WERI-Rb-1 (cell line): ENCODE measurements at regions not wholly inside any gene's neighbourhood (a gene's known extent, or its start where the extent isn't known, plus 50 kb on each side); places are given as distances from the start of the nearest gene placed in this dataset.
"Not testable (repeated sequence)": the region's sequence is repeated elsewhere in the genome, so short reads cannot be mapped to it uniquely, and the experiment has no call there.

Source experiments
- DNase-seq: peaks from one replicate; pipeline ENCODE4 v3.0.0-alpha.2; 2020
- H3K27ac ChIP-seq: fragments of 250-450 bp; sonication (Bioruptor Pico); 2 replicates; pipeline ENCODE4 v1.5.1; 2020; ENCODE audit warnings: mild to moderate bottlenecking, moderate library complexity
- H3K27me3 ChIP-seq: fragments of 250-450 bp; sonication (Bioruptor Pico); 2 replicates; pipeline ENCODE4 v1.5.1; 2021; ENCODE audit warnings: mild to moderate bottlenecking, low read depth, moderate library complexity; ENCODE audit not compliant: insufficient read depth, severe bottlenecking
- H3K36me3 ChIP-seq: fragments of 250-450 bp; sonication (Bioruptor Pico); 2 replicates; pipeline ENCODE4 v1.5.1; 2020; ENCODE audit warnings: mild to moderate bottlenecking, moderate library complexity
- H3K4me3 ChIP-seq: 2 replicates; pipeline ENCODE4 v1.5.1; 2011; ENCODE audit warnings: low read depth, mild to moderate bottlenecking, control low read depth, low read length
- H3K9me3 ChIP-seq: fragments of 250-450 bp; sonication (Bioruptor Pico); 2 replicates; pipeline ENCODE4 v1.5.1; 2021; ENCODE audit warnings: mild to moderate bottlenecking, moderate library complexity; ENCODE audit not compliant: severe bottlenecking

GRCh38 chr12:9420817-9421519 lies 186.7 kb downstream of the KLRB1 start:
- not testable (repeated sequence) for H3K36me3 ChIP-seq, H3K4me3 ChIP-seq, H3K27ac ChIP-seq, DNase-seq, H3K9me3 ChIP-seq, H3K27me3 ChIP-seq

DNA sequence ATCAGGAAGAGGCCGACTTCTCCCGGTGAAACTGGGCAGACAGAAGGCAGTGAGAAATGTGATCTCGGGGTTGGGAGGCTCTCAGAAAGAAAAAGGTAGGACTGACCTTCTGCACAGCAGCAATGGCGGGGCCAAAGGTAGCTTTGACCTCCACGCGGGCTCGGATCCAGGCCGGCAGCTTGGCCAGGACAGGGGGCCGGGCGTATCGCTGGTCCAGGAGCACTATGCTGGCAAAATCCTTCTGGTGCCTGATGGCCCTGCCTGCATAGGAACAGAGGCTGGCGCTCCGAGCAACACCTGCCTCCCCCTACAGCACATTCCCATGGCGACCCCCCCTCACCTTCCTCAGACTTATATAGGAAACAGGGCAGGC lies 189.1 kb downstream of the KLRB1 start:
- not testable (repeated sequence) for H3K27me3 ChIP-seq, DNase-seq, H3K27ac ChIP-seq, H3K9me3 ChIP-seq, H3K4me3 ChIP-seq, H3K36me3 ChIP-seq

GRCh38 chr12:9417947-9418668 lies 189.6 kb downstream of the KLRB1 start:
- H3K36me3 ChIP-seq, DNase-seq, H3K27me3 ChIP-seq, H3K9me3 ChIP-seq, H3K4me3 ChIP-seq, H3K27ac ChIP-seq: not testable (repeated sequence)

- not testable (repeated sequence) for H3K27me3 ChIP-seq, DNase-seq, H3K4me3 ChIP-seq, H3K27ac ChIP-seq, H3K9me3 ChIP-seq, H3K36me3 ChIP-seq
These were observed 190.4 kb downstream of the KLRB1 start for GRCh38 chr12:9417341-9417740.

DNA sequence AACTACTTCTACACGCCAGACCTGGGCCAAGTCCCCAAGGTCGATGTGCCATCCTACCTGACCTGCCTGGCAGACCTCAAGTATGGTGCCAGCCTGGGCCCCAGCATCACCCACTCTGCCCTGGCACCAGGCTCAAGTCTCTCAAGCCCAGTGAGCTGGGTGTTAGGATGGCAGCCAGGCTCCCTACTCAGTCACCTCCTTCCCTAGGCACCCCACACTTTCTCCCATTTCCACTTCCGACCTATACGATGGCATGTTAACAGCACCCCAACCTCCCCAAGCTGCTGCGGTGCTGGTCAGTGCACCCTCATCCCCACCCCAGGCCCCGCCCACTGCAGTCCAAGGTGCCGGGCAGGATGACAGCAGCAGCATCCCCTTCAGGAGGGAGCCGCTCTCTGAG lies 191.4 kb downstream of the KLRB1 start:
- not testable (repeated sequence) for H3K36me3 ChIP-seq, H3K9me3 ChIP-seq, H3K27ac ChIP-seq, H3K27me3 ChIP-seq, H3K4me3 ChIP-seq, DNase-seq

DNA sequence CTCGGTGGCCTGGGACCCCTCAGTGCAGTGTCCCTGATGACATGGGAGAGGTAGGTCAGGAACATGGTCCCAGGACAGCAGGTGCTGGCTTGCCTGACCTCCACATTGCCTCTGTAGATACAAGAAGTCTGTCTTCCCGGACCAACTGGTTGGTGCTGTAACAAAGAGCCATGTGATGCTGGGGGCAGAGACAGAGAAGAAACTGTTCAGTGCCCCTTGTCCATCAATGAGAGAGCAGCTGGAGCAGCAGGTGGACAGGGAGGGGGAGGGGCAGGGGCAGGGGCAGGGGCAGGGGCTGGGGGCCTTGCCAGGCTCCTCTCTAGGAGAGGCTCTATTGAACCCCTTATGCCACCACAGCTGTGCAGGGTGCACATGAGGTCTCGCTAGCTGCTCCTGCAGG lies 191.8 kb downstream of the KLRB1 start:
- not testable (repeated sequence) for H3K27me3 ChIP-seq, DNase-seq, H3K36me3 ChIP-seq, H3K27ac ChIP-seq, H3K9me3 ChIP-seq, H3K4me3 ChIP-seq

DNA sequence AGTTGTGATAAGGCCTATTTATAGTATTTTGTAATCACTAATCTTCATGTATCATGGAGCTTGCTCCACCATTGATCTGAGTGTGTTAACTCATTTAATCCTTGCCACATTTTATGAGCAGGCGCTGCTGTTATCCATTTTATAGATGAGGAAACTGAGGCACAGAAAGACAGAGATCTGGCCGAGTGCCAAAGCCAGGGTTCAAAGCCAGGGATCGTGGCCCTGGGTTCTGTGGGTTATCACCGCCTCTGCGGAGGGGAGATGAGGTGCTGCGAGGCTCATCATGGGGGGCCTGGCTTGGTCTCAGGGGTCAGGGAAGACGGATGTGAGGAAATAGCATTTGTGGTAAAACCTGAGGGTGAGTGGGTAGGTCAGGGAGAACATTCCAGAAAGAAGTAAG lies 193.9 kb downstream of the KLRB1 start:
- not testable (repeated sequence) for H3K4me3 ChIP-seq, H3K27me3 ChIP-seq

DNA sequence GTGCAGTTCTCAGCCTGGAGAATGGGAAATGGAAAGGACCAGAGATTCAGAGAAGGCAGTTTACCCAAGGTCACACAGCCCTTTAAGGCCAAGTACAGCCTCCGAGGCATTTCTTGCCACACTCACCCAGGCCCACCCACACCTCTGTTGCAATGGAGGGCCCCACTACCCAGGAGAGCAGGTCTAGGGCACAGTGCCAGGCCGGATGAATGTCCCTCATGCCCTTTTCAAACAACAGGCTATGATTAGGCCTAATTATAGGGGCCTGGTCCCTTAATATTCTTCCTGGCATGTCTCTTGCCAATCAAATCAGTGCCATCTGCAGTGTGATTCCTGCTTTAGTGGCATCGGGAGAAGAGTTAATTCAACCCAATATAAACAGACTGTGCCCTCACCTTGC lies 195.3 kb downstream of the KLRB1 start:
- H3K27me3 ChIP-seq, H3K36me3 ChIP-seq, H3K27ac ChIP-seq, DNase-seq, H3K4me3 ChIP-seq, H3K9me3 ChIP-seq: not testable (repeated sequence)

More for the DNA sequence above, 193.9 kb downstream of the KLRB1 start:
- H3K36me3 ChIP-seq, DNase-seq, H3K27ac ChIP-seq, H3K9me3 ChIP-seq: not testable (repeated sequence)

GRCh38 chr12:9411616-9412268 lies 196.0 kb downstream of the KLRB1 start:
- H3K4me3 ChIP-seq, H3K36me3 ChIP-seq, H3K9me3 ChIP-seq, H3K27ac ChIP-seq, DNase-seq, H3K27me3 ChIP-seq: not testable (repeated sequence)

DNA sequence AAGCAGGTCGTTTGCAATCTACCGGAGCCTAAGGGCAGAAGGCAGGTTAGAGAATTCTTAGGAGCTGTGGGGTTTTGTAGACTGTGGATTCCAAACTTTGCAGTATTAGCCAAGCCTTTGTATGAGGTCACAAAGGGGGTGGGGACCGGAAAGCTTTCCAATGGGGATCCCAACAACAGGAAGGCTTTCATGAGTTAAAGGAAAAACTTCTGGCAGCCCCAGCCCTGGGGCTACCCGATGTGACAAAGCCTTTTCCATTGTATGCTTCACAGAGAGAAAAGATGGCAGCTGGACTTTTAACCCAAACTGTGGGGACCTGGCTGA lies 199.2 kb upstream of the PZP start:
- not testable (repeated sequence) for H3K27ac ChIP-seq, H3K27me3 ChIP-seq, H3K9me3 ChIP-seq, H3K36me3 ChIP-seq, DNase-seq, H3K4me3 ChIP-seq
